Liver (tissue), 8 donors: ENCODE measurements at regions not wholly inside any gene's neighbourhood (a gene's known extent, or its start where the extent isn't known, plus 50 kb on each side); places are given as distances from the start of the nearest gene placed in this dataset.

ENCODE experiments used
- DNase-seq: peaks from one replicate; pipeline ENCODE4 v3.0.0-alpha.2; 2017; ENCODE audit warnings: low spot score
- H3K27ac ChIP-seq, 2 donors: one replicate each; pipeline ENCODE4 v1.7.0; 2013; ENCODE audit warnings: inconsistent platforms in 2 of 2, low read length in 2 of 2, control low read depth in 1 of 2, low read depth in 1 of 2, mild to moderate bottlenecking in 1 of 2
- H3K27me3 ChIP-seq, 4 donors: one replicate each; pipeline versions ENCODE4 v1.6.1 to v1.7.0; 2013; ENCODE audit warnings: low read length in 3 of 4, inconsistent platforms in 1 of 4, mild to moderate bottlenecking in 1 of 4, moderate library complexity in 1 of 4; ENCODE audit not compliant: control insufficient read depth in 4 of 4, insufficient read depth in 4 of 4
- H3K36me3 ChIP-seq, 4 donors: one replicate each; pipeline versions ENCODE4 v1.6.1 to v1.7.0; 2013; ENCODE audit warnings: low read length in 3 of 4, mild to moderate bottlenecking in 3 of 4, low read depth in 1 of 4, moderate library complexity in 1 of 4; ENCODE audit not compliant: control insufficient read depth in 4 of 4, insufficient read depth in 3 of 4
- H3K4me1 ChIP-seq, 4 donors: one replicate each; pipeline versions ENCODE4 v1.6.1 to v1.7.0; 2013; ENCODE audit warnings: low read length in 3 of 4, mild to moderate bottlenecking in 3 of 4, moderate library complexity in 1 of 4; ENCODE audit not compliant: control insufficient read depth in 4 of 4, insufficient read depth in 4 of 4
- H3K4me3 ChIP-seq, 3 donors: one replicate each; pipeline versions ENCODE4 v1.6.1 to v1.7.0; 2013; ENCODE audit warnings: low read length in 3 of 3, control low read depth in 1 of 3, low read depth in 1 of 3, mild to moderate bottlenecking in 1 of 3
- H3K9ac ChIP-seq, 2 donors: one replicate each; pipeline ENCODE4 v1.7.0; 2013; ENCODE audit warnings: low read length in 2 of 2, mild to moderate bottlenecking in 2 of 2, moderate library complexity in 2 of 2, control low read depth in 1 of 2, low read depth in 1 of 2
- H3K9me3 ChIP-seq, 4 donors: one replicate each; pipeline versions ENCODE4 v1.6.1 to v1.7.0; 2013; ENCODE audit warnings: low read length in 3 of 4; ENCODE audit not compliant: control insufficient read depth in 4 of 4
- EGR1 ChIP-seq, 2 donors: IDR thresholded peaks; 2 replicates each; pipeline ENCODE4 v1.6.1; 2016 to 2018; ENCODE audit warnings: antibody characterized with exemption in 2 of 2, low read depth in 2 of 2
- FOXA1 ChIP-seq: IDR thresholded peaks from 2 replicates; pipeline ENCODE4 v1.6.1; 2016; ENCODE audit warnings: antibody characterized with exemption
- FOXA2 ChIP-seq: IDR thresholded peaks from 2 replicates; pipeline ENCODE4 v1.6.1; 2016; ENCODE audit warnings: antibody characterized with exemption
- GABPA ChIP-seq, 2 donors: IDR thresholded peaks in 1 of 2; conservative IDR thresholded peaks in 1 of 2; 2 replicates each; pipeline ENCODE4 v1.6.1; 2016; ENCODE audit warnings: antibody characterized with exemption in 2 of 2, mild to moderate bottlenecking in 1 of 2, moderate library complexity in 1 of 2
- HNF4A ChIP-seq, 2 donors: conservative IDR thresholded peaks; 2 replicates each; pipeline ENCODE4 v1.6.1; 2016; ENCODE audit warnings: antibody characterized with exemption in 2 of 2, mild to moderate bottlenecking in 2 of 2
- HNF4G ChIP-seq: IDR thresholded peaks from 2 replicates; pipeline ENCODE4 v1.6.1; 2016; ENCODE audit warnings: antibody characterized with exemption
- JUND ChIP-seq, 2 donors: IDR thresholded peaks; 2 replicates each; pipeline ENCODE4 v1.6.1; 2016; ENCODE audit warnings: antibody characterized with exemption in 2 of 2
- NR2F2 ChIP-seq: IDR thresholded peaks from 2 replicates; pipeline ENCODE4 v1.6.1; 2016; ENCODE audit warnings: antibody characterized with exemption
- RAD21 ChIP-seq, 2 donors: IDR thresholded peaks; 2 replicates each; pipeline ENCODE4 v1.6.1; 2016; ENCODE audit warnings: antibody characterized with exemption in 2 of 2, mild to moderate bottlenecking in 2 of 2
- RXRA ChIP-seq, 2 donors: IDR thresholded peaks; 2 replicates each; pipeline ENCODE4 v1.6.1; 2017 to 2018; ENCODE audit warnings: antibody characterized with exemption in 2 of 2, mild to moderate bottlenecking in 1 of 2
- SP1 ChIP-seq: IDR thresholded peaks from 2 replicates; pipeline ENCODE4 v1.6.1; 2018; ENCODE audit warnings: antibody characterized with exemption, mild to moderate bottlenecking
- TAF1 ChIP-seq: conservative IDR thresholded peaks from 2 replicates; pipeline ENCODE4 v1.6.1; 2016; ENCODE audit warnings: antibody characterized with exemption, mild to moderate bottlenecking
- YY1 ChIP-seq: IDR thresholded peaks from 2 replicates; pipeline ENCODE4 v1.6.1; 2016; ENCODE audit warnings: antibody characterized with exemption, mild to moderate bottlenecking
- WGBS: extraction: QIAGEN DNeasy Blood & Tissue Kit; methylation state at CpG from one replicate; pipeline ENCODE4 v1.1.7; 2013; 5-methylcytosine and 5-hydroxymethylcytosine counted together
- TF ChIP-seq, protein P1 (sequence below): IDR thresholded peaks from 2 replicates; pipeline ENCODE4 v1.6.1; 2016; ENCODE audit warnings: antibody characterized with exemption
- TF ChIP-seq, protein P2 (sequence below): fragments of 150-350 bp; IDR thresholded peaks from 2 replicates; pipeline ENCODE4 v1.5.1; 2017; ENCODE audit warnings: improper control_type of control experiment, low read depth, low read length; ENCODE audit not compliant: missing input control
- TF ChIP-seq, protein P3 (sequence below): IDR thresholded peaks from 2 replicates; pipeline ENCODE4 v1.6.1; 2016; ENCODE audit warnings: antibody characterized with exemption
- TF ChIP-seq, protein P4 (sequence below): IDR thresholded peaks from 2 replicates; pipeline ENCODE4 v1.6.1; 2016; ENCODE audit warnings: antibody characterized with exemption, mild to moderate bottlenecking
- donor health status: healthy.
- donor health status: healthy.
- donor health status: healthy.
- donor health status: healthy.
- donor health status: healthy.

DNA sequence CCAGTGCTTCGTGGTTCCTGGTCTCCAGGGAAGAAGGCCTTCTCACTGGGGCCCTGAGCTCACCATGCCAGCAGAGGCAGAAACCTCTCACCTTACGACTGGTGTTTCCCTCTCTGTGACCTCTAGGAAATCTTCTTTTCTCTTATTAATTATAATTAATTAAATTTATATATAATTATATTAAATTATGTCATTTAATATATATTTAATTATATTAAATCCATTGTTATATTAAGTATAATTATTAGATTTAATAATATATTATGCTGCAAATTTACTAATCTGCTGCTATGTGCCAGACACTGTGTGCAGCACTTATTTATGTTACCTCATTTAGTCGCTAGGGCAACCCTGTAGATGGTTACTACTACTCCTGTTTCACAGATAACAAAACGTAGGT lies 70.3 kb upstream of the MBIP start (continued):
- TF ChIP-seq SP1 = no peak
- no peak for TF ChIP-seq JUND (IDR thresholded peaks at IDR 0.05)
- TF ChIP-seq EGR1 (IDR thresholded peaks at IDR 0.05; ENCODE audit: low read depth in 2 of 2) = no peak
- no peak for TF ChIP-seq YY1
- TF ChIP-seq RXRA (IDR thresholded peaks at IDR 0.05) = no peak
- TF ChIP-seq GABPA (IDR thresholded peaks at IDR 0.05 in 1 of 2, conservative IDR thresholded peaks at IDR 0.05 in 1 of 2) = no peak
- no peak for TF ChIP-seq NR2F2
- TF ChIP-seq, protein P1, sequence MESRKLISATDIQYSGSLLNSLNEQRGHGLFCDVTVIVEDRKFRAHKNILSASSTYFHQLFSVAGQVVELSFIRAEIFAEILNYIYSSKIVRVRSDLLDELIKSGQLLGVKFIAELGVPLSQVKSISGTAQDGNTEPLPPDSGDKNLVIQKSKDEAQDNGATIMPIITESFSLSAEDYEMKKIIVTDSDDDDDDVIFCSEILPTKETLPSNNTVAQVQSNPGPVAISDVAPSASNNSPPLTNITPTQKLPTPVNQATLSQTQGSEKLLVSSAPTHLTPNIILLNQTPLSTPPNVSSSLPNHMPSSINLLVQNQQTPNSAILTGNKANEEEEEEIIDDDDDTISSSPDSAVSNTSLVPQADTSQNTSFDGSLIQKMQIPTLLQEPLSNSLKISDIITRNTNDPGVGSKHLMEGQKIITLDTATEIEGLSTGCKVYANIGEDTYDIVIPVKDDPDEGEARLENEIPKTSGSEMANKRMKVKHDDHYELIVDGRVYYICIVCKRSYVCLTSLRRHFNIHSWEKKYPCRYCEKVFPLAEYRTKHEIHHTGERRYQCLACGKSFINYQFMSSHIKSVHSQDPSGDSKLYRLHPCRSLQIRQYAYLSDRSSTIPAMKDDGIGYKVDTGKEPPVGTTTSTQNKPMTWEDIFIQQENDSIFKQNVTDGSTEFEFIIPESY = no peak

DNA sequence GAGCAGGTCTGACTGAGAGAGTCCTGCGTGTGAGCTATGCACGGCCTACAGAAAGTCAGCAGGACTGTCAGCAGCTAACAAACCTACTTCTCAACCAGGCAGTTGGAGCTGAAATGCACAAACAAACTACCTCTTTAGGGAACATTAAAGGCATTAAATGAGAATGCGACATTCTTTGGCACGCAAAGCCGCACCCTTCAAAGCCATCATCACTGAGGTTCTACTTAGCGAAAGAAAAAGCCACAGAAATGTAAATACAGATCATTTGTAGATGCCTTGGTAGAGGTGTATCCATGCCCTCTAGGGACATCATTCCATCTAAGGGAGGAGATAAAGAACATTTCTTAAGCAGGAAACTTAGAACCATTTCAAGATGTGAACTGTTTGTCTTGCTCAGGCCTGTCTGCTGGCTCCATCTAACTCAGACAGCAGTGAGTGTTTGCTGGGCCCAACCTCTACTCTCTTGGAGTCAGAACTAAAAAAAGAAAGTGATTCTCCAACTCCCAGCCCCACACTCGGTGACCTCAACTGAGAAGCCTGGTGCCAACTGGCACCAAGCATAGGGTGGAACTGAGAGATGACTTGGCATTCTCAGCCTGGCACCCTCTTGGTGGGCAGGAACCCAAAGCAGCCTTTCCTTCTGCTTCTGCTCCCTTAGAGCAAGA lies 63.5 kb upstream of the MBIP start:
- Histone ChIP-seq H3K9me3 (no peaks in the 10 kb centered on the region), H3K4me3 (no peak overlapping the region), H3K4me1 (no peaks in the 10 kb centered on the region), H3K36me3 (no peaks in the 10 kb centered on the region), H3K27ac (no peak overlapping the region), H3K27me3 (no peaks in the 10 kb centered on the region), H3K9ac (no peak overlapping the region)
- no peak for DNase-seq
- 91% methylated on average over 7 of the region's 7 CpGs for WGBS
- TF ChIP-seq, protein P1 = no peak
- TF ChIP-seq RAD21 (IDR thresholded peaks at IDR 0.05) = no peak
- TF ChIP-seq EGR1 (IDR thresholded peaks at IDR 0.05; ENCODE audit: low read depth in 2 of 2) = no peak
- TF ChIP-seq YY1 = no peak
- no peak for TF ChIP-seq JUND (IDR thresholded peaks at IDR 0.05)
- TF ChIP-seq HNF4G = no peak
- TF ChIP-seq, protein P2, sequence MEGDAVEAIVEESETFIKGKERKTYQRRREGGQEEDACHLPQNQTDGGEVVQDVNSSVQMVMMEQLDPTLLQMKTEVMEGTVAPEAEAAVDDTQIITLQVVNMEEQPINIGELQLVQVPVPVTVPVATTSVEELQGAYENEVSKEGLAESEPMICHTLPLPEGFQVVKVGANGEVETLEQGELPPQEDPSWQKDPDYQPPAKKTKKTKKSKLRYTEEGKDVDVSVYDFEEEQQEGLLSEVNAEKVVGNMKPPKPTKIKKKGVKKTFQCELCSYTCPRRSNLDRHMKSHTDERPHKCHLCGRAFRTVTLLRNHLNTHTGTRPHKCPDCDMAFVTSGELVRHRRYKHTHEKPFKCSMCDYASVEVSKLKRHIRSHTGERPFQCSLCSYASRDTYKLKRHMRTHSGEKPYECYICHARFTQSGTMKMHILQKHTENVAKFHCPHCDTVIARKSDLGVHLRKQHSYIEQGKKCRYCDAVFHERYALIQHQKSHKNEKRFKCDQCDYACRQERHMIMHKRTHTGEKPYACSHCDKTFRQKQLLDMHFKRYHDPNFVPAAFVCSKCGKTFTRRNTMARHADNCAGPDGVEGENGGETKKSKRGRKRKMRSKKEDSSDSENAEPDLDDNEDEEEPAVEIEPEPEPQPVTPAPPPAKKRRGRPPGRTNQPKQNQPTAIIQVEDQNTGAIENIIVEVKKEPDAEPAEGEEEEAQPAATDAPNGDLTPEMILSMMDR = no peak
- no peak for TF ChIP-seq FOXA2
- TF ChIP-seq, protein P3, sequence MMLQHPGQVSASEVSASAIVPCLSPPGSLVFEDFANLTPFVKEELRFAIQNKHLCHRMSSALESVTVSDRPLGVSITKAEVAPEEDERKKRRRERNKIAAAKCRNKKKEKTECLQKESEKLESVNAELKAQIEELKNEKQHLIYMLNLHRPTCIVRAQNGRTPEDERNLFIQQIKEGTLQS = no peak
- TF ChIP-seq TAF1 = no peak
- no peak for TF ChIP-seq FOXA1
- TF ChIP-seq HNF4A (conservative IDR thresholded peaks at IDR 0.05) = no peak
- TF ChIP-seq, protein P4, sequence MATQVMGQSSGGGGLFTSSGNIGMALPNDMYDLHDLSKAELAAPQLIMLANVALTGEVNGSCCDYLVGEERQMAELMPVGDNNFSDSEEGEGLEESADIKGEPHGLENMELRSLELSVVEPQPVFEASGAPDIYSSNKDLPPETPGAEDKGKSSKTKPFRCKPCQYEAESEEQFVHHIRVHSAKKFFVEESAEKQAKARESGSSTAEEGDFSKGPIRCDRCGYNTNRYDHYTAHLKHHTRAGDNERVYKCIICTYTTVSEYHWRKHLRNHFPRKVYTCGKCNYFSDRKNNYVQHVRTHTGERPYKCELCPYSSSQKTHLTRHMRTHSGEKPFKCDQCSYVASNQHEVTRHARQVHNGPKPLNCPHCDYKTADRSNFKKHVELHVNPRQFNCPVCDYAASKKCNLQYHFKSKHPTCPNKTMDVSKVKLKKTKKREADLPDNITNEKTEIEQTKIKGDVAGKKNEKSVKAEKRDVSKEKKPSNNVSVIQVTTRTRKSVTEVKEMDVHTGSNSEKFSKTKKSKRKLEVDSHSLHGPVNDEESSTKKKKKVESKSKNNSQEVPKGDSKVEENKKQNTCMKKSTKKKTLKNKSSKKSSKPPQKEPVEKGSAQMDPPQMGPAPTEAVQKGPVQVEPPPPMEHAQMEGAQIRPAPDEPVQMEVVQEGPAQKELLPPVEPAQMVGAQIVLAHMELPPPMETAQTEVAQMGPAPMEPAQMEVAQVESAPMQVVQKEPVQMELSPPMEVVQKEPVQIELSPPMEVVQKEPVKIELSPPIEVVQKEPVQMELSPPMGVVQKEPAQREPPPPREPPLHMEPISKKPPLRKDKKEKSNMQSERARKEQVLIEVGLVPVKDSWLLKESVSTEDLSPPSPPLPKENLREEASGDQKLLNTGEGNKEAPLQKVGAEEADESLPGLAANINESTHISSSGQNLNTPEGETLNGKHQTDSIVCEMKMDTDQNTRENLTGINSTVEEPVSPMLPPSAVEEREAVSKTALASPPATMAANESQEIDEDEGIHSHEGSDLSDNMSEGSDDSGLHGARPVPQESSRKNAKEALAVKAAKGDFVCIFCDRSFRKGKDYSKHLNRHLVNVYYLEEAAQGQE = no peak
- no peak for TF ChIP-seq RXRA (IDR thresholded peaks at IDR 0.05)
